BE2C (cell line): ENCODE measurements at regions not wholly inside any gene's neighbourhood (a gene's known extent, or its start where the extent isn't known, plus 50 kb on each side); places are given as distances from the start of the nearest gene placed in this dataset.

Experiments
- DNase-seq: peaks from one replicate; pipeline ENCODE4 v3.0.0-alpha.2; 2020
- H3K27me3 ChIP-seq: fragments of 250-450 bp; sonication (Bioruptor Pico); 2 replicates; pipeline ENCODE4 v1.5.1; 2020; ENCODE audit warnings: mild to moderate bottlenecking
- H3K36me3 ChIP-seq: fragments of 250-450 bp; sonication (Bioruptor Pico); 2 replicates; pipeline ENCODE4 v1.5.1; 2020; ENCODE audit warnings: mild to moderate bottlenecking
- H3K4me1 ChIP-seq: fragments of 250-450 bp; sonication (Bioruptor Pico); 2 replicates; pipeline ENCODE4 v1.5.1; 2020
- H3K4me3 ChIP-seq: 2 replicates; pipeline ENCODE4 v1.5.1; 2011; ENCODE audit warnings: low read depth, low read length
- H3K9me3 ChIP-seq: fragments of 250-450 bp; sonication (Bioruptor Pico); 2 replicates; pipeline ENCODE4 v1.5.1; 2020
- CTCF ChIP-seq: IDR thresholded peaks from 2 replicates; pipeline ENCODE4 v1.5.1; 2012; ENCODE audit warnings: mild to moderate bottlenecking, low read depth, low read length

GRCh38 chr16:5367951-5368350 is 270.4 kb upstream of the EEF2KMT start:
- Histone ChIP-seq H3K4me3 (no peak overlapping the region), H3K36me3 (no peaks in the 10 kb centered on the region), H3K9me3 (no peaks in the 10 kb centered on the region), H3K4me1 (no peaks in the 10 kb centered on the region), H3K27me3 (no peaks in the 10 kb centered on the region)
- TF ChIP-seq CTCF = no peak
- no peak for DNase-seq

GRCh38 chr16:5366126-5366525 is 268.5 kb upstream of the EEF2KMT start:
- no peak for DNase-seq
- no peaks in the 10 kb centered on the region for H3K27me3 ChIP-seq
- H3K4me1 ChIP-seq = no peaks in the 10 kb centered on the region
- no peak overlapping the region for H3K4me3 ChIP-seq
- no peak for TF ChIP-seq CTCF
- no peaks in the 10 kb centered on the region for H3K36me3 ChIP-seq
- no peaks in the 10 kb centered on the region for H3K9me3 ChIP-seq

- Histone ChIP-seq H3K4me1 (no peaks in the 10 kb centered on the region), H3K27me3 (no peaks in the 10 kb centered on the region), H3K36me3 (no peaks in the 10 kb centered on the region), H3K9me3 (no peaks in the 10 kb centered on the region), H3K4me3 (no peak overlapping the region)
- DNase-seq = no peak
- TF ChIP-seq CTCF = no peak
These were observed 266.6 kb upstream of the EEF2KMT start for GRCh38 chr16:5364186-5364585.

- no peak overlapping the region for H3K4me3 ChIP-seq
- H3K9me3 ChIP-seq = no peaks in the 10 kb centered on the region
- TF ChIP-seq CTCF = no peak
- H3K4me1 ChIP-seq = no peaks in the 10 kb centered on the region
- H3K27me3 ChIP-seq = no peaks in the 10 kb centered on the region
- DNase-seq = no peak
- H3K36me3 ChIP-seq = no peaks in the 10 kb centered on the region
These were observed 263.7 kb upstream of the EEF2KMT start for GRCh38 chr16:5361322-5361721.

GRCh38 chr16:5354645-5355044 is 257.1 kb upstream of the EEF2KMT start:
- Histone ChIP-seq H3K9me3 (no peaks in the 10 kb centered on the region), H3K36me3 (no peaks in the 10 kb centered on the region), H3K4me1 (peaks cover 2% of the 10 kb centered on the region; the same call in 1 of the 2 replicates), H3K4me3 (no peak overlapping the region), H3K27me3 (no peaks in the 10 kb centered on the region)
- TF ChIP-seq CTCF = no peak
- peak; percentile 48 for DNase-seq

- Histone ChIP-seq H3K9me3 (no peaks in the 10 kb centered on the region), H3K27me3 (no peaks in the 10 kb centered on the region), H3K4me3 (no peak overlapping the region), H3K4me1 (peaks cover 2% of the 10 kb centered on the region; the same call in 1 of the 2 replicates), H3K36me3 (no peaks in the 10 kb centered on the region)
- TF ChIP-seq CTCF = peak; percentile 28; the same call in 1 of the 2 replicates
- no peak for DNase-seq
These were observed 252.3 kb upstream of the EEF2KMT start for GRCh38 chr16:5349670-5350517.
